Keratinocyte (primary cell): ENCODE measurements at regions not wholly inside any gene's neighbourhood (a gene's known extent, or its start where the extent isn't known, plus 50 kb on each side); places are given as distances from the start of the nearest gene placed in this dataset.
"Not testable (repeated sequence)": the region's sequence is repeated elsewhere in the genome, so short reads cannot be mapped to it uniquely, and the experiment has no call there.

Experiments used
- DNase-seq: peaks from one replicate; pipeline ENCODE4 v3.0.0-alpha.2; 2011; ENCODE audit warnings: low read depth, missing footprints, low spot score
- FAIRE-seq: peaks from 2 replicates; lab custom pipeline; 2011; peaks lifted over from hg19 to GRCh38; lab: Jason Lieb, UNC
- H2AFZ ChIP-seq: 2 replicates; pipeline ENCODE4 v1.6.0; 2012; ENCODE audit warnings: low read length, control low read depth, inconsistent platforms; ENCODE audit not compliant: control insufficient read depth
- H3K27ac ChIP-seq: 2 replicates; pipeline ENCODE4 v1.5.1; 2011; ENCODE audit warnings: low read length; ENCODE audit not compliant: control insufficient read depth, insufficient read depth
- H3K27me3 ChIP-seq: 3 replicates; pipeline ENCODE4 v1.6.0; 2011; ENCODE audit warnings: low read length; ENCODE audit not compliant: control insufficient read depth, insufficient read depth; ENCODE audit errors: extremely low read depth
- H3K36me3 ChIP-seq, 2 experiments: 2 replicates in 1 of 2; 3 replicates in 1 of 2; pipeline ENCODE4 v1.5.1; 2011; ENCODE audit warnings: low read length in 2 of 2, mild to moderate bottlenecking in 1 of 2; ENCODE audit not compliant: control insufficient read depth in 2 of 2, insufficient read depth in 2 of 2; ENCODE audit errors: extremely low read depth in 1 of 2
- H3K4me1 ChIP-seq: 3 replicates; pipeline ENCODE4 v1.5.1; 2011; ENCODE audit warnings: low read length; ENCODE audit not compliant: control insufficient read depth, insufficient read depth; ENCODE audit errors: extremely low read depth
- H3K4me2 ChIP-seq: 3 replicates; pipeline ENCODE4 v1.6.0; 2011; ENCODE audit warnings: low read depth, low read length; ENCODE audit not compliant: control insufficient read depth, insufficient read depth; ENCODE audit errors: extremely low read depth
- H3K4me3 ChIP-seq, 3 experiments: fragments of 200-600 bp in 1 of 3; sonication (generic) in 1 of 3; 2 replicates in 2 of 3; 3 replicates in 1 of 3; pipeline ENCODE4 v1.5.1; 2011 to 2016; ENCODE audit warnings: low read length in 3 of 3, mild to moderate bottlenecking in 3 of 3, control low read depth in 2 of 3, inconsistent platforms in 1 of 3, low read depth in 1 of 3, mixed read lengths in 1 of 3, mixed run types in 1 of 3, moderate library complexity in 1 of 3; ENCODE audit not compliant: control insufficient read depth in 2 of 3, insufficient read depth in 2 of 3; ENCODE audit errors: extremely low read depth in 1 of 3
- H3K79me2 ChIP-seq: 2 replicates; pipeline ENCODE4 v1.6.0; 2012; ENCODE audit warnings: low read length; ENCODE audit not compliant: control insufficient read depth, insufficient read depth
- H3K9ac ChIP-seq: 3 replicates; pipeline ENCODE4 v1.6.0; 2011; ENCODE audit warnings: low read length; ENCODE audit not compliant: control insufficient read depth, insufficient read depth; ENCODE audit errors: extremely low read depth
- H3K9me1 ChIP-seq: 3 replicates; pipeline ENCODE4 v1.6.0; 2011; ENCODE audit warnings: low read length; ENCODE audit not compliant: control insufficient read depth, insufficient read depth; ENCODE audit errors: extremely low read depth
- H3K9me3 ChIP-seq: 2 replicates; pipeline ENCODE4 v1.5.1; 2012; ENCODE audit warnings: low read depth, low read length; ENCODE audit not compliant: control insufficient read depth
- H4K20me1 ChIP-seq: 3 replicates; pipeline ENCODE4 v1.6.0; 2011; ENCODE audit warnings: low read length; ENCODE audit not compliant: control insufficient read depth, insufficient read depth; ENCODE audit errors: extremely low read depth
- CTCF ChIP-seq, 3 experiments: IDR thresholded peaks in 1 of 3; conservative IDR thresholded peaks in 1 of 3; optimal IDR thresholded peaks in 1 of 3; 2 replicates in 2 of 3; 3 replicates in 1 of 3; pipeline versions ENCODE3 to v1.5.1; 2011; ENCODE audit warnings: low read length in 3 of 3, mild to moderate bottlenecking in 3 of 3, moderate library complexity in 2 of 3, control low read depth in 1 of 3, inconsistent platforms in 1 of 3; ENCODE audit not compliant: insufficient read depth in 2 of 3; ENCODE audit errors: extremely low read depth in 1 of 3
- EZH2 ChIP-seq: IDR thresholded peaks from one replicate; pipeline ENCODE4 v1.6.1; 2012; ENCODE audit warnings: inconsistent platforms, mild to moderate bottlenecking, low read length, moderate library complexity
- dilution Hi-C: fragments of 300-500 bp; cut with MboI; formaldehyde crosslinking; loops from one replicate; pipeline ENCODE4 v1.7.0; 2020; ENCODE audit warnings: low sequenced_read_pairs; ENCODE audit not compliant: extremely low pct_ligation_motif_present

DNA sequence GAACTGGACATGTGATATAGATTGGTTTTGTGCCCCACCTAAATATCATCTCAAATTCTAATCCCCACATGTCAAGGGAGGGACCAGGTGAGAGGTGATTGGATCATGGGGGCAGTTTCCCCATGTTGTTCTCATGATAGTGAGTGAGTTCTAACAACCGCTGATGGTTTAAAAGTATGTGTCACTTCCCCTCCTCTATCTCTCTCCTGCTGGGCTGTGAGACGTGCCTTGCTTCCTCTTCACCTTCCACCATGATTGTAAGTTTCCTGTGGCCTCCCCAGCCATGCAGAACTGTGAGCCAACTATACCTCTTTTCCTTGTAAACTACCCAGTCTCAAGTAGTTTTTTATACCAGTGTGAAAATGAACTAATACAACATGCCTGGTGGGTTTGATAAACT lies 1122.5 kb downstream of the TMEM121 start:
- H3K9me1 ChIP-seq, H3K27me3 ChIP-seq, DNase-seq, H3K9me3 ChIP-seq, H3K79me2 ChIP-seq, H3K9ac ChIP-seq, H3K27ac ChIP-seq, H3K36me3 ChIP-seq, dilution Hi-C loops, H3K4me1 ChIP-seq, H2AFZ ChIP-seq, FAIRE-seq, H4K20me1 ChIP-seq, H3K4me2 ChIP-seq, H3K4me3 ChIP-seq: not testable (repeated sequence)

DNA sequence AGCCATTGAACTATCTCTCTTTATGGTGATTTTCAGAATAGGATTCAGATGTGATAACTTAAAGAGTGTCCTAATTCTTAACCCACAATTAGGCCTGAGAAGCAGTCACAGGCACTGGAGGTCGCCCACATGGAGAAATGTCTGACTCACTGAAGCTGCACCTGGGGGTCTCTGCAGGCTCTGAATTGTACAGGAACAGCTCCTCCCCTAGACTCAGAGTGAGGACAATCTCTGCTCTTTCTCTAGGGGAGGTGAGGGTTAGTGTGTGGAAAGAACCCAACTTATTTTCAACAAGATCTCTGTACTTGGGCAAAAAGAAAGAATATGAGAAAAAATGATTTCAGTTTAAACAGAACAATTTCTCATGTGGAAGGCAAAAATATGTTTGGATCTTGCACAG lies 1124.6 kb downstream of the TMEM121 start:
- FAIRE-seq = no peak
- dilution Hi-C loops = no loop called here
- H4K20me1 ChIP-seq = no peaks in the 10 kb centered on the region

More for the DNA sequence above, 1124.6 kb downstream of the TMEM121 start:
- Histone ChIP-seq H3K4me3 (no peak overlapping the region), H3K79me2 (no peaks in the 10 kb centered on the region), H3K27ac (no peak overlapping the region), H3K9ac (no peak overlapping the region), H3K36me3 (no peaks in the 10 kb centered on the region), H3K4me1 (no peaks in the 10 kb centered on the region), H2AFZ (no peak overlapping the region), H3K9me3 (no peaks in the 10 kb centered on the region), H3K4me2 (no peak overlapping the region), H3K9me1 (no peaks in the 10 kb centered on the region), H3K27me3 (no peaks in the 10 kb centered on the region)
- DNase-seq = no peak
- TF ChIP-seq EZH2 = no peak
- TF ChIP-seq CTCF (optimal IDR thresholded peaks at IDR 0.05 in 1 of 3, IDR thresholded peaks at IDR 0.05 in 1 of 3, conservative IDR thresholded peaks at IDR 0.05 in 1 of 3; ENCODE audit: extremely low read depth in 1 of 3, insufficient read depth in 2 of 3, low read length in 3 of 3) = no peak
